Myocyte (in vitro differentiated cells): ENCODE measurements at regions not wholly inside any gene's neighbourhood (a gene's known extent, or its start where the extent isn't known, plus 50 kb on each side); places are given as distances from the start of the nearest gene placed in this dataset.
"Not testable (repeated sequence)": the region's sequence is repeated elsewhere in the genome, so short reads cannot be mapped to it uniquely, and the experiment has no call there.

Source experiments
- DNase-seq: peaks from one replicate; pipeline ENCODE4 v3.0.0-alpha.2; 2012; ENCODE audit warnings: low read depth

- not testable (repeated sequence) for DNase-seq
Observed at GRCh38 chr3:177499039-177499438, 301.8 kb upstream of the TBL1XR1 start.

DNA sequence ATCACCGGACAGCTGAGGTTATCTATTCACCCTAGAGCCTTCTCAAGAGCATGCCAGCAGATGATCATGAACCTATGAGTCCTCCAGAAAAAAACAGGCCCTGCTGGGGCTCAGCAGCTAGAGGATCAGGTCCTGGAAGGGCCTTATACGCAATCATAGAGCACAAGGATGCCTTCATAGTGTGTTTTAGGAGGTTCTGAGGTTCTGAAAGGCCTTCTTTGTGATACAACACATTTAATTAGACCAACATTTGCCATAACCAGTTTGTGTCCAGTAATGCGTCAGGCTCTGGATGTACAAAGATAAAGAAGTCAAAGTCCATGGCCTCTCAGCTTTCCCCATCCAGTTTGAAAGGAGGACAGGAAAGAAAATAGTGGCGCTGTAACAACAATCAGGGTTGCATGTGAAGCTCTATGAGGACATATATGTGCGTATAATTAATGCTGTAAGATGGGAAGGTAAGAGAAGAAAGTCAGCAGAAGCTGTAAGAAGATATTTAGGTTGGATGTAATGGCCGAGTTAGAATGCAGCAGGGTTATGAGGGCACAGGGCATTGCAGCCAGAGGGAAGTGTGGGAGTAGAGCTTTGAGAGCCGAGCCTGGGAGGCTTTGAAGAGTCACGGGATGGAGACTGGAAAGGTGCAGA, 302.6 kb upstream of the TBL1XR1 start:
- no peak for DNase-seq

- no peak for DNase-seq
Observed at GRCh38 chr3:177510693-177511216, 313.5 kb upstream of the TBL1XR1 start.

GRCh38 chr3:177512945-177513814, 315.9 kb upstream of the TBL1XR1 start:
- no peak for DNase-seq

- DNase-seq, result no peak
Observed at GRCh38 chr3:177513815-177514610, 316.7 kb upstream of the TBL1XR1 start.

DNA sequence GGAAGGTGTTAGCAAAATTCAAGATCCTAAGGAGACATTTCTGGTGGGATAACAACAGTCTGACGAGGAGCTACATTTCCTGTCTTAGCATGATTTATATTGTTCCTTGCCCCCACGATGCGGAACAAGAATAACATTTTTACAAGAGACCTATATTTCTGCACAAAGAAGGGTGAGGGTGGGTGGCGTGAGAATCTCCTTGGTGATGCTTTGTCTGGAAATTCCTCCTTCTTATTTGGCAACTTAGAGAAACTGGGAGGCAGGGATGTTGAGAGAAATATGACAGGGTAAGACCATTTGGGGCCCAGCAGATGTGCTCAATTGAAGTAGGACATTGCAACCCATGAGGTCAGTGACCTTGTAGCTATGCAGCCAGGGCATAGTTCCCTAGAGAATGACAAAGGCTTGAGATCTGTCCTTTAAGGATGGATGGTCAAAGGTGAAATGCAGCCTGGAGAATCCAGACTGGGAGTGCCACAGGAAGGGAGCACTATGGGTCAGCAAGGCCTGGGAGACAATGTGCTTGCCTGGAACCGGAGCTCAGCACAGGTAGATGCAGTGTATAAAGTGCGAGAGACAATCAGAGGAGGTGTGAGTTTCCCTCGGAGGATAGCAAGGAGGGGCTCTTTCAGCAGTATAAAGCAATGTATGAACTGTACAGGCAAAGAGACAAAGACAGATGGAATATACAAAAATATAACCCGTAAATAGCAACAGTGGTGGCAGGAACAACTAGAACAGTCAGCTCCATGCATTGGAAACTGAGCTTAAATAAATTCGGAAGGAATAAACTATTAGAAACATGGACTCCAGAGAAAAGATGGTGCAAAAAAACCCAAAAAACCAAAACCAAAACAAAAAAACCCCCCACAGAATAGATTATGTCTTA, 317.6 kb upstream of the TBL1XR1 start:
- DNase-seq, result no peak

GRCh38 chr3:177515786-177516157, 318.5 kb upstream of the TBL1XR1 start:
- no peak for DNase-seq

DNA sequence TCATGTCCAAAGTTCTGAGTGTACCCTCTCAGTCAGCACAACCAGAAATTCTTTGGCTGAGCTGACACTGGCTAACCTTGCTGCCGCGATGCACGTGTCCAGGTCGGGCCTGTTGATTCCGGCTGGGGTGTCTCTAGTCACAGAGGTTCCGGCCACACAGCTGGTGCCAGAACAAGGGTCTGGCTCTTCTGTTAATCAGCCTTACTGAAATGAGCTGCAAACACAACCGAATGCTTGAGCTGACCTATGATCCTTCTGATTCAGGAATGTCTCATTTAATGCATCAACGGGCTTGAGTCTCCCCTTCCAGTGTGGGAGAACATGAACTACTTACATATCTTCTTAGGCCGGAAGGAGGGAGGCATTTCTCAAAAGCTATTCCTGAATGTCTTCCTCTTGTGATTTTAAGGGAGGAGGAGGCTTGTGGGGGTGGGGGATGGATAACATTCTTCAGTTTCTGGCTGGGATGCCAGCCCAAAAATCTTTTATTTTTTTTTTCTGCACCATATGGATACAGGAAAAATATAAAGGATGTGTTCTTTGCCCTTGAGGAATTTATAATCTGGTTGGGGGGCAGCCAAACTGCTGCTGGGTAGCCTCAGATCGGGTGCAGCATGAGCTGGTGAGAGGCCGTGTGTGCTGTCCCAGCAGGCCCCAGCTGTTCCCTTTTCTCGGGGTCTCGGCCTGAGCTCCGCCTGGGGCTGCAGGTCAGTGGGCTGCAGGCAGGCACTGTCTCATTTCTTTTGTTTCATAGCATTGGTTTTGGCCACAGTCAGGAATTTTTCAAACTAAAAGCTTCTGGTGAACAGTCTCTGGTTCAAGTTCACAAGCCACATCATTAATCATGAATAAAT, 319.1 kb upstream of the TBL1XR1 start:
- peak; percentile 57 for DNase-seq

GRCh38 chr3:177517906-177518305, 320.6 kb upstream of the TBL1XR1 start:
- no peak for DNase-seq

DNA sequence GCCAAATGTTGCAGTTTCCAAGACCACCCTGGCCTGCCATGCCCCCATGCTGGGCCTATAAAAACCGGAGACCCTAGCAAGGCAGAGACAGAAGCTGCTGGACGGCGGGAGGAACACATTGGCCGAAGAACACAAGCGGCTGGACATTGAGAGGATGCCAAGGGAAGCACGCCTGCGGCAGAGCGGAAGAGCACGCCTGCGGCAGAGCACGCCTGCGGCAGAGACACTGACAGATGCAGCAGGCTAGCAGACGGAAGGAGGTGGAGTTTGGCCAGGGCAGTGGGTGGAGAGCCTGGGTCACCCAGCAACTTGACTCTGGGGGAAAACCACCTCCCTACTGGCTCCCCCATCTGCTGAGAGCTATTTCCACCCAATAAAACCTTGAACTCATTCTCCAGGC, 322.3 kb upstream of the TBL1XR1 start:
- peak; percentile 87 for DNase-seq

DNA sequence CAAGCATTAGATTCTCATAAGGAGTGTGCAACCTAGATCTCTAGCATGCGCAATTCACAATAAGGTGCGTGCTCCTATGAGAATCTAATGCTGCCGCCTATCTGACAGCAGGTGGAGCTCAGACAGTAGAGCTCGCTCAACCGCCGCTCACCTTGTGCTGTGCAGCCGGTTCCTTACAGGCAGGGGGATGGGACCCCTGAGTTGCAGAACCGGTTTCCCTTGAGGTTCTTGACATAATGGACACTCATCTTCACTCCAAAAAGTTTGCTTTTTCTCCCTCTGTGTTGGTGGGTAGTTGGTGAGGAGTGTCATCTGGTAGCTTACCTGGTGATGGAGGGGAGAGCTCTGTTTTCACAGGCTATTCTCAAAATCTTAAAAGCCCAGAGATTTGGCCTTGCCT, 324.0 kb upstream of the TBL1XR1 start:
- DNase-seq, result no peak

DNA sequence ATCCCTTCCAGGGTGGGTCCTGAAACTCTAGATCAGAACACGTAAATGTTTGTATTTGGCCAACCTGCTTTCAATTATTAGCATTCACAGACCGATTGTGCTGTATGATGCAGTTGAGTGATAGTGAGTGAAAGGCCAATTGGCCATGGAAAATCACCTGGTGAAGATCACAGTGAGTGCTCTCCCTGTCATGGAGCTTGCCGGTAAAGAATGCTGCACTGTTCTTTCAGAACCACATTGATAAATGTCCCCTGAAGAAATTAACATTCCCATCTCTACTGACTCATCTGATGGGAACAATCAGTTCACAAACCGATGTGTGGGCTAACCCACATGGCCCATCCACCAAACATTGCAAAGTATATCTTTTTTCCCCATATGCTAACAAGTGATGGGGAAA, 324.8 kb upstream of the TBL1XR1 start:
- DNase-seq, result no peak

DNA sequence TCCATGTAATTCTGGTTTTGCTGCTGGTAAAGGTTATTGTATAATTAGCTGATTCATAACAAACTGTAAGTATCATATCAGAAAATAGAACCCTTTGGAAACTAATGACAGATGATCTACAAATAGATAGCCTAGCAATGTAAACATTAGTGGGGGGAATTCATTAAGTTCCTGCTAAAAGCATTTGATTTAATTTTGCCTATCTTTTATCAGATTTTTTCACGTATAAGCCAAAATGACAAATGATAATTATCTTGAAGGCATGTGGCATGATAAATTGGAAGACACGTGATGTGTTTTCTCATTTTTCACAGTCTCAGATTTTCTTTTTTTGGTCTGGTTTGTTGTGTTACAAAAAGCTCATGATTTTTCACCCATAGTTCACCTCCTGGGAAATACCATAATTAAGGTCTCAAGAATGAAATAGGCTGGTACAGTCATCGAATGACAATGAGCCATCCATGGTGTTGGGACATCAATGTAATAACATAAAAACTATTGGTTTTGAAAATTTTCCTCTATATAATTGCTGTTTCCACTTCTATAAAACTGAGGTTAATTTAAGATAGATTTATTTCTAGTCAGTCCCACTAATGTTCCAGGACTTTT, 325.9 kb upstream of the TBL1XR1 start:
- DNase-seq, result no peak

- DNase-seq, result peak; percentile 57
Observed at GRCh38 chr3:177523872-177524438, 326.7 kb upstream of the TBL1XR1 start.

GRCh38 chr3:177524742-177525141, 327.5 kb upstream of the TBL1XR1 start:
- DNase-seq, result peak; percentile 38

- peak; percentile 63 for DNase-seq
Observed at GRCh38 chr3:177525414-177525813, 328.1 kb upstream of the TBL1XR1 start.

DNA sequence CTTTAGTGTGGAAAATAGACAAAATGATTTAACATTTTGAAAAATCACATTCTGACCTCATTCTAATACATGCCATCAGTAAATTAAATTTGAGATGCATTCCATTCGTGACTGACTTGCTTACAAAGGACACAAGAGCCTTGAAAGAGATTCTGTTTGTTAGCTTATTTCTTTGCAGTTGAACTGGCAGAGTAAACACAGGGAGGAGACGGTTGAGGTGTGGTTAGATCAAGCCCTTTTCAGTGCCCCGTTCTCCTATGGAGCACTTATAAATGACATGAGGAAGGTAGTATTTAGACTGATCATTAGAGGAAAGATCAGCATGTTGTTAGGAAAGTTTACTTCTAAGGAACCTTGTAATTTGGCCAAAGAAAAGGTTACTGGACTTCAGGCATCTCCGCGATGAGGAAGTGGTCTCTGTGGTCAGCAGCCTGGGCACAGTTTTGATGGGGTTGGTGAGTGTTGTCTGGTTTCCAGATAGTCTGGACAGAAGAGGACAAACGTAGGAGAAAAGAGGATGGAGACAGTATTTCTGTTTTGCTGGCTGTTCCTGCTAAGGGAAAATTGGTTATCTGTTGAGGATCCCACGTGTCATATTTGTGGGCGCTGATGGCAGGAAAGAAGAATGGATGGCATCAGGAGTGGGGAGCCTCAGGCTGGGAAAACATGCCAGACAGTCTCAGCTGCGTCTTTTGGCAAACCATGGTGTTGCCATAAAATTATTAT, 328.9 kb upstream of the TBL1XR1 start:
- DNase-seq, result peak; percentile 93

GRCh38 chr3:177527182-177527581, 329.9 kb upstream of the TBL1XR1 start:
- DNase-seq, result peak; percentile 49
